HG03103 (cell line): ENCODE measurements at regions not wholly inside any gene's neighbourhood (a gene's known extent, or its start where the extent isn't known, plus 50 kb on each side); places are given as distances from the start of the nearest gene placed in this dataset.

Experiments
- ATAC-seq: cut with Tn5 transposase; IDR thresholded peaks from one replicate; pipeline ENCODE4 v1.9.1; 2021; ENCODE audit warnings: low read depth; ENCODE audit not compliant: unreplicated experiment

GRCh38 chr11:111098091-111098490 lies 147.4 kb upstream of the POU2AF2 start:
- peak; percentile 83 for ATAC-seq

DNA sequence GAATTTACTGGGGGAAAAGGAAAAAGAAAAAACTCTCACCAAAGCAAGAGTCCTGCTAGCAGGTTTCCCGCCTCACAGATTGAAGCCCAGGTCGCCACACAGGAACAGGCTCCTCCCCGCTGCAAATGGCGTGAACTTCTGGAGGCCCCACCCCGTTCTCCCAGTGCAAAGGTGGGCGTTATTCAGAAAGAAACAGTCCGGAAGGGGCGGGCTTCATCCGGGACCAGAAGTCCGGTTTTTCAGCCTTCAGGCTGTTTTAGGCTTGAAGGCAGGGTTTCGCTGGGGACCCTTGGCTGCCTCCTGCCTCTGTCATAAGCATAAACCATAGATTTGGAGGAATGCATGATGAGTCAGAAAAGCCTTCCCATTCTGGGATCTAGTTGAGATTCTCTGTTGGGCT lies 148.3 kb upstream of the POU2AF2 start:
- ATAC-seq, result no peak

GRCh38 chr11:111095327-111095726 lies 150.2 kb upstream of the POU2AF2 start:
- no peak for ATAC-seq

GRCh38 chr11:111093061-111093460 lies 152.5 kb upstream of the POU2AF2 start:
- ATAC-seq, result no peak

- no peak for ATAC-seq
Measured at GRCh38 chr11:111091321-111091938, 154.1 kb upstream of the POU2AF2 start.

GRCh38 chr11:111089759-111090158 lies 155.8 kb upstream of the POU2AF2 start:
- ATAC-seq, result no peak

- ATAC-seq, result no peak
Measured at GRCh38 chr11:111088847-111089355, 156.6 kb upstream of the POU2AF2 start.

DNA sequence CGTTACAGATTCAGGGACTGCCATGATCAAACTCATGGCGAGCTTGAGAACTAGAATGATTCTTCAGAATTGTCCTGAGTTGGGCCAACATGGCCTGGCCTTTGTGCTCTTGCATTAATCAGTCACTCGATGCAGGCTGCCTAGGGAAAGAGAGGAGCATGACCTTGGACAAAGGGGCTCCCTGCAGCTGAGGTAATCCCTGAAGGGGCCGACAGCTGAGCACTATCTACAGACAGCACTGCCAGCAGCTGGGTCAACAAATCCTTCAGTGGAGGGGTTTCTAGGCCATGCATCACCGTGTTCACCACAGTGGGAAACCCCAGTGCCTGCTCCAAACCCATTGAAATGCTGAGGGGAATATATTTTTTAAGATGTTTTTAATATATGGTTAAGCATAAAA lies 159.5 kb upstream of the POU2AF2 start:
- ATAC-seq, result no peak

- ATAC-seq, result no peak
Measured at GRCh38 chr11:111082664-111083063, 162.9 kb upstream of the POU2AF2 start.

- ATAC-seq, result no peak
Measured at GRCh38 chr11:111081021-111081511, 164.5 kb upstream of the POU2AF2 start.

GRCh38 chr11:111077530-111078322 lies 167.8 kb upstream of the POU2AF2 start:
- ATAC-seq, result no peak

DNA sequence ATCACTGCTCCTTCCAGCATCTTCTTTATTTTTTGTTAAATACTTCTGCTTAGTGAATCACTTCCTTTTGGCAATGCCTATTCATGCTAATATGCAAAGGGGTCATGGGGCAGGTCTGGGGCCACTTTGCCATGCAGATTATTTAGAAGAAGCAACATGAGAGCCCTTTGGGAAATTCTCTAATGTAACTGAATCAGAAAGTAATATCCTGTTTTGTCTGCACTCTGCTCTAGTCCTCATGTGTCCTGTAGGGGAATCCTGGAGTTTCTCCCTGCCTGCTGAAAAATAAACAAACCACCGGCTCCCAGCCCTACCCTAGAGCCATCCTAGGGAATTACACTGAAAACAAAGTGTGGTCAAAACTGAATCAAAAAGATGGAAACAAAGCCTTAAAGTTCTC lies 176.5 kb upstream of the POU2AF2 start:
- no peak for ATAC-seq

- no peak for ATAC-seq
Measured at GRCh38 chr11:111067994-111068393, 177.5 kb upstream of the POU2AF2 start.

GRCh38 chr11:111066846-111067245 lies 178.7 kb upstream of the POU2AF2 start:
- ATAC-seq, result no peak

GRCh38 chr11:111063726-111064517 lies 181.6 kb upstream of the POU2AF2 start:
- ATAC-seq, result no peak

- no peak for ATAC-seq
Measured at GRCh38 chr11:111062420-111062819, 183.1 kb upstream of the POU2AF2 start.

DNA sequence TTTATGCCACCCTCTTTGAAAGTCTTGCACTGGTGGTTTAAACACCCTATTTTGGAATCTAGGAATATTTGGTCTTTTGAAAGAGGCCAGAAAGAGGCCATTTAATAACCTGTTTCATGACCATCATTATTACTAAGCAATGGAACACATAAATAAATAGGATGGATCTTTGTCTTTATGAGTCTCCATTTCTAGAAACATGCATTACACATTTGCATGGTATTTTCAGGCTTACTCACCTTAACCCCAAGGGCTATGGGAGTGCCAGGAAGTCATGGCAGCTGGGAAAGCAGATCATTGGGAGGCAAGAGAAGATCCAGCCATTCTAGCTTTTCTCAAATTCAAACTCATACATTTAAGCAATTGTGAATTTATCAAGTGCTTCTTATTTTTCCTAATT lies 185.8 kb upstream of the POU2AF2 start:
- no peak for ATAC-seq

DNA sequence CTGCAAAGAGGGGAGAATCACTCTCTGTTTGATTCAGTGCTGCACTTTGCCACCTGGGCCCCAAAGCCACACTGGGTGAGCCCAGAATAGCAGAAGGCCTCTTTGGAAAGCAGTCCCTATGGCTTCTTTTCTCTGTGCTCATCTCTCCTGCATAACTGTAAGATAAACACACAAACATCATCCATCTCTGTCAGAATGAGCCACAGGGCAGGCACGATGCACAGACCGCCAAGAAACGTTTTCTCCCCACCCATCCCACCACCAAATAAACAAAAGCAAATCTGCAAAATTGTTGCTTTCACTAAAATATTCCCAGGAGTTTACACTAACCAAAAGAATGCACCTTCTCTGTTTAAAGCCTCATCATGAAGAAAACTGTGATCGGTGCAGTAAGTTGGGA lies 196.4 kb upstream of the POU2AF2 start:
- no peak for ATAC-seq

DNA sequence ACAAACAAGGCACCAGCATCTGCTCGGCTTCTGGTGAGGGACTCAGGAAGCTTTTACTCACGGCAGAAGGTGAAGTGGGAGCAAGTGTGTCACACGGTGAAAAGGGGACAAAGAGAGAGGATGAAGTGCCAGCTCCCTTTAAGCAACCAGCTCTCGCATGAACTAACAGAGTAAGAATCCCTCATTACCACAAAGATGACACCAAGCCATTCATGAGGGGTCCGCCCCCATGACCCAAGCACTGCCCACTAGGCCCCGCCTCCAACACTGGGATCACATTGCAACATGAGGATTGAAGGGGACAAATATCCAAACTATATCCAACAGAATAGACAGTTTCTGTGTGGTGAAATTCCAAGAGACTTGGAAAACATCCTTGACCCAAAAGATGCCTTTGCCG lies 198.2 kb upstream of the POU2AF2 start:
- ATAC-seq, result no peak

DNA sequence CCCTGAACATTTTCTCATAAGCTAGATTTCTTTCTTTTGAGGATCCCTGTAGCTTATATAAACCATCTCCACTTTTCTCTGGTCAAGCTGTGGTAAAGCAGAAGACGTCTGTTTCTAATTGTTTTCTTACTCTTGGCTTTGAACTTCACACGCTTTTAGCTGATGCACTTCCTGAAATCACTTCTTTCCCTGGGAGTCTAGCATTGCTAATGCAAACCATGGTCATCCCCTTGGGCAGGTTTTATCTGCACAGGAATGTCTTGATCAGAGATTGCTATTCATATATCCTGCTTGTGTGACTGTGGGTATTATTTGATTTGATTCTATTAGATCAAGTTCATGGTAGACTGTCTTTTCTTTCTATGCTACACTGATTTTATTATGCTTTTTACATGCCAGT lies 199.2 kb upstream of the POU2AF2 start:
- no peak for ATAC-seq

DNA sequence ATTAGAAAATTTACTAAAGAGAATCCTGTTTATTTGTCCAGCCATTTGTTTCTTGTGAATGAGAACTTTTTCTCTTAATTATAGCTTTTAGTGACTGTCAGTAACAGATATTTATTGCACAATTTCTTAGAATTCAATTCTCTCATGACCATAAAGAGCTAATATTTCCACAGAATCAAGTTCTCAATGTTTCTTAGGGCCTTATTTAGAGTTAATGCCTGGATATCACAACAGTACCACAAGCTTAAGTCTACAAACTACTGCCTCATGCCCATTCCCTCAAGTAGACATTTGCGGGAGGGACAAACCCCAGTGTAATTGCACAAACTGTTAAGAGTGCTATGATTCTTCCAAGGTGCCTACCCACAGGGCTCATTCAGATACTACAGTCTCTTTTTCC lies 199.7 kb upstream of the POU2AF2 start:
- no peak for ATAC-seq
